HEK293 (cell line): ENCODE measurements at regions not wholly inside any gene's neighbourhood (a gene's known extent, or its start where the extent isn't known, plus 50 kb on each side); places are given as distances from the start of the nearest gene placed in this dataset.

ENCODE experiments used
- SETDB1 ChIP-seq: IDR thresholded peaks from one replicate; pipeline ENCODE4 v1.6.1; 2017; ENCODE audit warnings: mild to moderate bottlenecking, low read length, moderate library complexity, mixed read lengths; ENCODE audit not compliant: insufficient read length
- ZNF121 ChIP-seq: fragments of 450-650 bp; formaldehyde crosslinking; IDR thresholded peaks from 2 replicates; pipeline ENCODE4 v1.5.1; 2016; ENCODE audit warnings: missing biosample characterization, missing genetic modification characterization
- ZNF140 ChIP-seq: fragments of 450-650 bp; formaldehyde crosslinking; IDR thresholded peaks from 2 replicates; pipeline ENCODE4 v1.5.1; 2016; ENCODE audit warnings: missing biosample characterization, missing genetic modification characterization
- ZNF274 ChIP-seq, 2 experiments: fragments of 200-500 bp in 1 of 2; fragments of 450-650 bp in 1 of 2; sonication (Bioruptor generic) in 1 of 2; formaldehyde crosslinking in 1 of 2; IDR thresholded peaks; 2 replicates each; pipeline versions ENCODE4 v1.5.1 to v1.6.1; 2014 to 2016; ENCODE audit warnings: borderline replicate concordance in 1 of 2, inconsistent platforms in 1 of 2, low read length in 1 of 2, missing biosample characterization in 1 of 2, missing genetic modification characterization in 1 of 2
- ZNF501 ChIP-seq: fragments of 450-650 bp; formaldehyde crosslinking; IDR thresholded peaks from 2 replicates; pipeline ENCODE4 v1.5.1; 2016; ENCODE audit warnings: missing biosample characterization, missing genetic modification characterization
- ZNF768 ChIP-seq: fragments of 450-650 bp; formaldehyde crosslinking; IDR thresholded peaks from 2 replicates; pipeline ENCODE4 v1.5.1; 2018; ENCODE audit warnings: missing biosample characterization, mild to moderate bottlenecking, missing genetic modification characterization
- TF ChIP-seq, protein P1 (sequence below): fragments of 450-650 bp; formaldehyde crosslinking; IDR thresholded peaks from 2 replicates; pipeline ENCODE4 v1.5.1; 2016; ENCODE audit warnings: missing biosample characterization, missing genetic modification characterization

DNA sequence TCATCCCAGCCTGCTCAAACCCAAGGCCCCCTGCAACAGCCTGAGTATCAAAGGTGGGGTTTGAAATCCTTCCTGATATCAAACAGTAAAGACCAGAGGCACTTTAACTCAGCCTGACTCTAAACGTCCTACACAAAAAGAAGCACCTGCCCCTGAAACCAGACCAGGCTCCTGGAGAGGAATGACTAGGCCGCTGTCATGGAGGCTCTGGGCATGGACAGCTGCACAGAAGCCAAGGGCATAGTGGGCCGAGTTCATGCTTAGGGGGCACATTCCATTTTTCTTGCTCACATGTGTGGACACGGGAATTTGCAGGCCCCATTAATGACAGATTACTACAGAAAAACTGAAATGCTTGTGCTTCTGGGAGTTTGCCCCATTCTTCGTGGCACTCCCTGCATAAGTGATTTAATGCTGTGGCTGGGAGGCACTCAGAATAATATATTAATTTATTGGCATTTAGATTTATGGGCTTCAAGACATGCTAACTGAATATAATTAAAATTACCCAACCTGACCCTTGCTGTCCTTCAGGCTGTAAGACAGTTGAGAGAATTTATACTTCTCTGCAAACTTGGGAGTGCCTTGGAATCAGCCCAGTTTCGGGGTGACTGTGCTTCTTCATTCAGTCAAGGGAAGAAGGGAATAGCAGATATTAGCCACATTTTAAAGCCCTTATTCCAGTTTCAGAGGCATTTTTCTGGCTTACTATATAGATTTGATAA lies 105.5 kb downstream of the GYPC start:
- TF ChIP-seq ZNF501 (no peak), ZNF274 (IDR thresholded peaks at IDR 0.05; ENCODE audit: low read length) (no peak), ZNF274 (tag by site-specific recombination; IDR thresholded peaks at IDR 0.05; ENCODE audit: borderline replicate concordance) (no peak), ZNF768 (tag by site-specific recombination) (no peak), SETDB1 (no peak), ZNF121 (no peak), ZNF140 (tag by site-specific recombination) (no peak)
- TF ChIP-seq, protein P1, sequence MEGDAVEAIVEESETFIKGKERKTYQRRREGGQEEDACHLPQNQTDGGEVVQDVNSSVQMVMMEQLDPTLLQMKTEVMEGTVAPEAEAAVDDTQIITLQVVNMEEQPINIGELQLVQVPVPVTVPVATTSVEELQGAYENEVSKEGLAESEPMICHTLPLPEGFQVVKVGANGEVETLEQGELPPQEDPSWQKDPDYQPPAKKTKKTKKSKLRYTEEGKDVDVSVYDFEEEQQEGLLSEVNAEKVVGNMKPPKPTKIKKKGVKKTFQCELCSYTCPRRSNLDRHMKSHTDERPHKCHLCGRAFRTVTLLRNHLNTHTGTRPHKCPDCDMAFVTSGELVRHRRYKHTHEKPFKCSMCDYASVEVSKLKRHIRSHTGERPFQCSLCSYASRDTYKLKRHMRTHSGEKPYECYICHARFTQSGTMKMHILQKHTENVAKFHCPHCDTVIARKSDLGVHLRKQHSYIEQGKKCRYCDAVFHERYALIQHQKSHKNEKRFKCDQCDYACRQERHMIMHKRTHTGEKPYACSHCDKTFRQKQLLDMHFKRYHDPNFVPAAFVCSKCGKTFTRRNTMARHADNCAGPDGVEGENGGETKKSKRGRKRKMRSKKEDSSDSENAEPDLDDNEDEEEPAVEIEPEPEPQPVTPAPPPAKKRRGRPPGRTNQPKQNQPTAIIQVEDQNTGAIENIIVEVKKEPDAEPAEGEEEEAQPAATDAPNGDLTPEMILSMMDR (tag by site-specific recombination) = no peak
